Mucosa of gallbladder (tissue), 1 donor: ENCODE measurements at regions not wholly inside any gene's neighbourhood (a gene's known extent, or its start where the extent isn't known, plus 50 kb on each side); places are given as distances from the start of the nearest gene placed in this dataset.
A peak's percentile ranks its signal among the peaks of the same experiment; 100 is the strongest.
"Not testable (repeated sequence)": the region's sequence is repeated elsewhere in the genome, so short reads cannot be mapped to it uniquely, and the experiment has no call there.

Experiments used
- DNase-seq: peaks from one replicate; pipeline ENCODE4 v3.0.0-alpha.2; 2020; ENCODE audit warnings: low spot score
- donor health status: DM: no; HTN: no; CAD: no.

DNA sequence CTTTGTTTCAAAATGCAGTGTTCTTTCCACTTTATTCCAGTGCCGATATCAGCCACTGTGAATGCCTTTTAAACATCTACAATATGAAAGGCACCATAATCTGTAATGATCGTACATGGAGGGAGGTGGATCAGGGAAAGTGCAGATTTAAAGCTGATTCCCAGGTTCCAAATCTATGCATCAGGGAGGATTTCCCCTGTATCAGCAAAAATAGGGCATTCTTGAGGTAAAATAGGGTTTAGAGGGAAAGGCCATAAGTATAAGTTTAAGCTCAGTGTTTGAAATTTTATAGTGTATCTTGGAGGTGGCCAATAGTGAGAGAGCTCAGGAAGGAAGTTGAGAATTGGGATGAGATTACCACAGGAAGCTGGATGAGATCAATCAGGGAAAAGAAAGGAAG lies 289.7 kb upstream of the ID4 start:
- DNase-seq = no peak

DNA sequence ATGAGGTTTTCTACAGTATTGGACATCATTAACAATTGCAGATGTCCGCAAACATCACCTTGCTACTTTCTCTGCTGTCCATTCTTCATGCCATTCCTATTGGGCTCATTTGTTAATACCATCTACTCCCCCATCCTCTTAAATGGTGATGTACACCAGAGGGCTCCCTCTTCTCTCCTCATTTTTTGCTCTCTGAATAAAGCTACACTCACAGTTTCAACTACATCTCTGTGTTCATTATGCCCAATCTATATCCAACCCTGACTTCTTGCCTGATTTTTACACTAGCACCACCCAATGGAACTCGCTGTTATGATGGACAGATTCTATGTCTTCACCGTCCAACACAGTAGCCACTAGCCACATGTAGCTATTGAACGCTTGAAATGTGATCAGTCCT lies 288.1 kb upstream of the ID4 start:
- DNase-seq = no peak

DNA sequence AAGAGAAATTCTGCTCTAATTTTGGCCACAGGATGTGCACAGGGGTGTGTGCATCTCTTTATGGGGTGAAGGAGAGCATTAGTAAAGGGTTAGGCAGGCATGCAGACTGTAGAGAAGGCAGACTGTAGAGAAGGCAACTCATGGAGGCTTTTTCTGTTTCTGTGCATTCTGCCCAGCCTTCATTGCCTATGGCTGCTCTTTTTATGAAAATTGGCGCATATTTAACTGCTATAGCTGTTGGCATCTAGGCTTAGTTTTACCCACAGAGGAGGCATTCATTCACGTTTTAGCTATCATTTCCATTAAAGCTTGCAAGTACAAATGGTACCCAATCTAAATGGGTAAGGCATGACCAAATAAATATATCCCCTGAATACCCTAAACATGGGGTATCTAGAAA lies 286.8 kb upstream of the ID4 start:
- DNase-seq = no peak

DNA sequence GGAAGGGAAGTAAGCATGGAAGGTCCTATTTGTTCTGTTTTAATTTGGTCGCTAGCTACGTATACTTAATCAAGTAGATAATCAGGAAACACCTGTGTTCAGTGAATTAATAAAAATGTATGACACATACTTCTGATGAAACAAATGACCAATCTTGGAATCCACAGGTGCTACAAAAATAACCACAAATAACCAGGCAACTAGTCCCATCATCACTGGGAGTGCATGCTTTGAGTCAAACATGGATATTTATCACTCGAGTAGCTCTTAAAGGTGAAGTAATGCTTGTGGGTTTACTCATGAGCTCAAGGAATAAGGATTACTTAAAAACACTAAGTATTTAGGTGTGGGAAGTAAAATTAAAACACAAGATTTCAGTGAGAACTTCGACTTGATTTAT lies 285.6 kb upstream of the ID4 start:
- no peak for DNase-seq

DNA sequence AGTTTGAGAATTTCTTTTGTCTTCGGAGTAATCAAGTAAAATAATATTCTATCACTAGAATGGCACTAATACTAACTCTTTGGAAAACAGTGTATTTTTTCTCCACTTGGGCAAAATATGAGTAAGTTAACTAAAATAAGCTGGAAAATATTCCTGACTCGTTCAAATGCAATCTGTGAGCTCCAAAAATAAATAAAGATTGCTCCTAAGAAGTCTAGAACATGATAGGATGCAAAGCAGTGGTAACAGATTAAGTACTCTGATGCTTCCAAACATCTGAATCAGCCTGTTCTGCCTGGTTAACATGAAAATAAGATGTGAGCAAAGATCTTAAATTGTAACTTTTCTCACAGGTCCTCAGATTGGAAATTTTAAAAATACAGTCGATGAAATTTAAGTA lies 285.1 kb upstream of the ID4 start:
- DNase-seq = no peak

DNA sequence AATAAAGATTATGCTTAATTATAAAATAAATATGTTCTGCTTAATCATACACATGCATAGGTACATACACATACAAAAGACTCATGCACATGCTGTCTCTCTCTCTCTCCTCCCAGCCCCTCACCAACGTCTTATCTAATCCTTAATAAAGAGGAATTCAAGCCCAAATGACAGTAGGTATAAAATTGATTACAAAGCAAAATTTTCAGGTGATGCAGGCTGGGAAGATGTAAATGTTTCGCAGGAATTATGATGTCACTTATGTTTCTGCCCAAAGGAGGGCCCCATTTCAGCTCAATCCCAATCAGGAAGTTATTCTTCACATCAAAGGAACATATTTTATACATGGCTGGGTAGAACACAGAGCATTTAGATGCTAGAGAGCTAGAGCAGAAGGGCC lies 284.6 kb upstream of the ID4 start:
- DNase-seq = no peak

DNA sequence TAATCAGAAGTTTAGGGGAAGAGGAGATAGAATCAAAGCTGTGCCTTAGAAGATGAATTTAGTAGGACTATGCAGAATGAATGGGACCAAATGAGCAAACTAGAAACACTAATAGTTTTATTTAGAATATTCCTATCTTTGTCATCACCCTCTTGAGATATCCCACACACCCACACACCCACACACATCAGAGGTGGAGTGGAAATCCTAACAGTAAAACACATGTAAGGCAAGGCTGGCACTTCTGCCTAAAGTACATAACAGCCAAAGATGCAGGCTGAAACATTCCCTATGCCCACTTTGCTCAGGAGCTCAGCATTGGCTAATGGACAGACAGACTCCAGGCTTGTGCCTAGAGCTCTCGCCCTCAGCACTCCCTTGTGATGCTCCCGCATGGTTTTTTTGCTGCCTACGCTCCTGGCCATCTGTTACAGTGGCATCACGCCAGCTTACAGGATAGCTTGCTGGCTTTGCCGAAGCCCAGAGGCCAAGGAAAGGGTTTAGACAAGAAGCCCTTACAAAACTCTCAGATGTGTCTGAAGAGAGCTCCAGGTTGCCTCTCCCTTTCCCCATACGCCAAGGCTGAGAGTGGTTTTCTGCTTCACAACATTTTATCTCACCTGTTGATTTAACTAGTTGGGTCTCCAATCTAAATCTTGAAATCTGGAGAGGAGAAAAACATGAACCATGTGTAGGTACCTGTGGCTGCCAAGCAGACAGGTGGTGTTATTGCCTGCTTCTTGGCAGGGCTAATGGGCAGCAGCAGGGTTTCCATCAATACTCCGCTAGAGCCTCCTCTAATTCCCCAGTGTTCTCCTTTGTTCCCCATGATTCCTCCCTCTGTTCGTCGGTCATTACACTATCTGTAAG lies 282.6 kb upstream of the ID4 start:
- DNase-seq = no peak

DNA sequence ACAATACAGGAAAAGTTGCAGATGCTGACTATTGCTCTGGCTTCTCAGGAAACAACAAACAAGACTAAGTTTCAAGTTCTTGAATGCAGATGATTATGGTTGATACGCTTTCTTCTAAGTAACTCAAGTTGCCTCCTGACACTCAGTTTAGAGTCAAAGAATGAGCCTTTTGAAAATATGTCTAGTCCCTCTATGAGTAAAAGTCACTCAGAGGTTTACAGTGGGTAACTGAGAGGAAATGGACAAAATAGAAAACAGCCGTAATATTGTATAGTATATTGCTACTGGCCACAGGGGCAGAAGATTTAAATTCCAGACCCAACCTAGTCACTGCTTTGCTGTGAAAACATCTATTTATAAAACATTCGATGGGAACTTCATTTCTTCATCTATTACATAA lies 280.0 kb upstream of the ID4 start:
- no peak for DNase-seq

DNA sequence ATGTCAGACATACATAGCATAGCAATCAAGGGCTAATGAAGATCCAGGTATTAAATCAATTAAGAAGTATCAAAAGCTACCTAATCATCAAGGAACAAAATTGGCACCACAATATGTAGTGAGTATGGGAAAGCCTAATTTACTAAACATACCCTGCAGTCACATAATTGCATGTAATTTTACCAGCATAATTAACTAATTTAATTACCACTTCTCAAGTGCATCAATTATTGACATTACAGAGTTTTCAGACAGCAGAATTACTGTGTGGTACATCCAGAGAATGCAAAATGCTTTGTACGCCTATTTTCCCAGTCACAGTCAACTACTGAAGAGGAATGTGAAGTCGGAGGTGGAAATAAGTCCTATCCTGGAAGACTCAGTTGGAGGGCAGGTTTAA lies 279.0 kb upstream of the ID4 start:
- DNase-seq = no peak

DNA sequence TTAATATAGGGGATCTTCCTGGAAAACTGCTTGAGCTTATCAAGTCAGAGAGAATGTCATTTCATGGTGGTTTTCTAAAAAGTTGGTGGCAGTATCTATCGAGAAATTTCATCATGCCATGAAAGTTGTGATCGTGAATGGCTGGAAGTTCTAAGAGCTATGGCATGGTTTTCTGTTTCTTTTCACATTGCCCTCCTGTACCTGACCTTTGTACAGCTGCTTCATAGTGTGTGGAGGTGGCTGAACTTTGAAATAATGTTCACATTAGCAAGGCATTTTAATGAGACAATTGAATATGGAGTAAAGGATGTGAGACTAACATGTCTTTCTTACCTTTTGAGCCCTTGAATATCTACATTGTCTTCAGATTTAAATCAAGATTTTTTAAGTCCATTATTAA lies 278.2 kb upstream of the ID4 start:
- no peak for DNase-seq

DNA sequence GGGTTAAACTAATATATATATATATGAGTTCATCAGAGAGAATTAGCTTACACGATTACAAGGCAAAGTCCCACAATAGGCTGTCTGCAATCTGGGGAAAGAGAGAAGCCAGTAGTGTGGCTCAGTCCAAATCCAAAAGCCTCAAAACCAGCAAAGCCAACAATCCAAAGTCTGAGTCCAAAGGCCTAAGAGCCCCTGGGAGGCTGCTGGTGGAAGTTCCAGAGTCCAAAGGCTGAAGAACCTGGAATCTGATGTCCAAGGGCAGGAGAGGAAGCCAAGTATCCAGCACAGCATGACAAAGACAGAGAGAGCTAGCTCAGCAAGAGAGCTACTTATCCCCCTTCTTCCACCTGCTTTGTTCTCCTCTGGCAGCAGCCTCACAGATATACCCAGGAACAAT lies 274.7 kb upstream of the ID4 start:
- peak; percentile 43 for DNase-seq

DNA sequence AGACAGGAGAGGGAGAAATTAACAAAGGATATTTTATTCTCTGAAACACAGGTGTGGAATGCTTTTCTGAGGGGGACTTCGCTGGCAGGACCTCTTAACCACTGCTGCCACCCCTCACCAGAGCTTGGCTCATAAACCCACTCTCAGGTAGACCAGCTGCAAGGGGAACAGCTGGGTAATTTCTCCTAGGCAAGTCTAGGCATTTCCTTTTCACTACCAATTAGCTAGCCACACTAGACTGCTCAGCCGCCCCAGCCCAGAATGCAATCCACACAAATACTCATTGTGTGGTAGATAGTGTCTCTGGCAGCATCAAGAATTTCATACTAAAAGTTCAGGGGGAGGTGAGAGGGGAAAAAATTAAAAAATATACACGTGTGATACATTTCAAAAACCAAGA lies 267.6 kb upstream of the ID4 start:
- no peak for DNase-seq

DNA sequence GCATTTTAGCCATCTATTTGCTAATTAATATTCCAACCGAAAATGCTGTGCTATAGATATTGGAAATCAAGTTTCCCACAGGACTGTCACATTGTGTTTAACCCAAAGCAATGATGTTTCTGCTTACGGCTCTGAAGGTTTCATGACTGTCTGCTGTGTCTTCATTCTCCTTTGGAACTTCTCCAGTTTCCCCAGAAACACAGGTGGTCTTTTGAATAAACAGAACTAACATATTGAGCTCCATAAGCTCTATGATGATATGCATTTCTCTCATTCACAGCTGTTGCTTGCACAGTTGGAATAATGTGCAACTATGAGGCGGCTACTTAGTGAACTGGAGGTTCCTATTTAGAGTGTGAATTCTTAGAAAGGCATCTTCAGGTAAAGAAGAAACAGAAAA lies 266.0 kb upstream of the ID4 start:
- no peak for DNase-seq

DNA sequence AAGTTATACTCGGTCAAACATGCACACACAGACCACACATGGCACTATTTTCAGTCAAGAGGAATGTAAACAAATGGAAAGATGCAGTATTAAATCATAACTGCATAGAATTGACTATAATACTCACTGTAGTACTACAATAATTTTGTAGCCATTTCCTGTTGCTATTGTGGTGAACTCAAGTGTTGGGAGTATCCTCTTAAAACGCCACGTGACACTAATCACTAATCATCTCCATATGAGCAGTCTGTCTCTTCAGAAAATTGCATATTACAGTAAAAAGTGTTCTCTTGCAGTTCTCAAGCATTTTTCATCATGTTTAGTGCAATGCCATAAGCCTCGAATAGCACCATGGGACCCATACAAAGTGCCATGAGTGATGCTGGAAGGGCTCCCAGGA lies 258.7 kb upstream of the ID4 start:
- DNase-seq = no peak

DNA sequence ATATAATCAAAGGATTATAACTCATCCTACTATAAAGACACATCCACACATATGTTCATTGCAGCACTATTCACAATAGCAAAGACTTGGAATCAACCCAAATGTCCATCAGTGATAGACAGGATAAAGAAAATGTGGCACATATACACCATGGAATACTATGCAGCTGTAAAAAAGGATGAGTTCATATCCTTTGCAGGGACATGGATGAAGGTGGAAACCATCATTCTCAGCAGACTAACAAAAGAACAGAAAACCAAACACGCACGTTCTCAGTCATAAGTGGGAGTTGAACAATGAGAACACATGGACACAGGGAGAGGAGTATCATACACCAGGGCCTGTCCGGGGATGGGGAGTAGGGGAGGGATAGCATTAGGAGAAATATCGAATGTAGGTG lies 253.0 kb upstream of the ID4 start:
- not testable (repeated sequence) for DNase-seq

DNA sequence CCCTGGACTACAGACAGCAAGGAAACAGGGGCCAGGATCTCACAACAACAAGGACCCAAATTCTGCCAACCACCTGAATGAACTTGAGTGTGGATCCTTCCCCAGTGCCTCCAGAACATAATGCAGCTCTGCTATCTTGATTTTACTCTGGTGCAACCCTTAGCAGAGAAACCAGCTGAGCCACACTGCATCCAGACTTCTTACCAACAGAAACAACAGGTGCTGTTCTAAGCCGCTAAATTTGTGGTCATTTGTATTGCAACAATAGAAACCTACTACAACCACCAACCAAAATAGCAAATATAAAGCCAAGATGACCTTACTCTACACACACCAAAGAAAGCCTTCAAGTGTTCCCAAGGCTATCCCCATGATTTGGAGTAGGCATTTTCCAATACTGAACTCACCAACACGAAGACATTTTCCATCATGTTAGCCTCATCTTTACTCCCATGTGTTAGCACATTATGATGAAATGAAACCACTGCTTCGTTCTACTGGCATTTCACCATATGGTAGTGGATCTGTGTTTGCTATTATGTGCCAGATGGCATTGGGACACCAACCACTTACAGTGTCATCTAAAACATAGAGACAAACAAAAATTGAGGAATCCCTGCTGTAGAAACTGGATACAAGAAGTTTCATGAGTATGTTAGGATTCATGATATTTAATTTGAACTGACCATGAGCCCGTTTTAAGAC lies 249.8 kb upstream of the ID4 start:
- no peak for DNase-seq

DNA sequence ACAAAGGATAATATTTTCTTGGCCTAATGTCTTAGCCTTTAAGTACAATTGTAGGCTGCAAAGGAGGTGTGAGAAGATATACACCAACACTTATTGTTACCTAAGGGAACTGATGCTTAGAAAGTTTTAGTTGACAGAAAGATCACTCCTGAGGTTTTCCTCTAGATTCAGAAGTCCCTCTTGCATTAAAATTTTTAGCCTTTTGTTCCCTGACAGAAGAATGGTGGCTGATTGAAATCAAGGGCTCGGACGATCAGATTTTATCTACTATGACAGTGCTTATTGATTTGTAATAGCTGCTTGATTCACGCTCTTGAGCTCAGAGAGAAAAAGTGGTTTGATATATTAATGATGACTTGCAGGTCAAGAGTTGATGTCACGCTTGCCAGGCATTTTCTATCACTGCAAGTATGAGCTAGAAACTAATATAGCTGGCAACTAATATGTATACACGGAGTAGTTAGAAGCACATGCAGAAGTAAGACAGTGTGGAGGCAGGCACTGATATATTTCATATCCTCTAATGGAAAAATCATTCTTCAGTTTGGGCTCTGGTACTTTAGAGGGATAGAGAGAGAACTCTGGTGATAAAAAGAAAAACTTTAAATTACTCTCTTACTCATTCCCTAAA lies 246.6 kb upstream of the ID4 start:
- no peak for DNase-seq

DNA sequence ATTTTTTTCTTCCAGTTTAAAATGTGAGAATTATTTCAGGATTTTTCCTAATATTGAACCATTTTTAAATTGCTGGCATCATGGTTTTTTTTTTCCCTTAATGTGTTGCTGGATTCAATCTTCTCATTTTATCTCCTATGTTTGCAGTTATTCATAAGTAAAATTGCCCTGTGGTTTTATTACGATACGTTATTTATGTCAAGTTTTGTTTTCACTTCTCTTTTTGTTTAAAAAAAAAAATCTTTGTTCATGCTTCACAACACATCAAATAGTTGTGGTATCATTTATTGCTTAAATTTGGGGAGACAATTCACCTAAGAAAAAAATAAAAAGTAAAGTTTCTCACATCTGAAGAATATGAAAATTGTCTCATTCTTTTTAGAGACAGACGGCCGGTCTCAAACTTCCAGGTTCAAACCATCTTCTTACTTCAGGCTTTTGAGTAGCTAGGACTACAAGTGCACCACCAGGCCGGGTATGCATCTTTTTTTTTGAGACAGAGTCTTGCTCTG lies 239.3 kb upstream of the ID4 start:
- no peak for DNase-seq

DNA sequence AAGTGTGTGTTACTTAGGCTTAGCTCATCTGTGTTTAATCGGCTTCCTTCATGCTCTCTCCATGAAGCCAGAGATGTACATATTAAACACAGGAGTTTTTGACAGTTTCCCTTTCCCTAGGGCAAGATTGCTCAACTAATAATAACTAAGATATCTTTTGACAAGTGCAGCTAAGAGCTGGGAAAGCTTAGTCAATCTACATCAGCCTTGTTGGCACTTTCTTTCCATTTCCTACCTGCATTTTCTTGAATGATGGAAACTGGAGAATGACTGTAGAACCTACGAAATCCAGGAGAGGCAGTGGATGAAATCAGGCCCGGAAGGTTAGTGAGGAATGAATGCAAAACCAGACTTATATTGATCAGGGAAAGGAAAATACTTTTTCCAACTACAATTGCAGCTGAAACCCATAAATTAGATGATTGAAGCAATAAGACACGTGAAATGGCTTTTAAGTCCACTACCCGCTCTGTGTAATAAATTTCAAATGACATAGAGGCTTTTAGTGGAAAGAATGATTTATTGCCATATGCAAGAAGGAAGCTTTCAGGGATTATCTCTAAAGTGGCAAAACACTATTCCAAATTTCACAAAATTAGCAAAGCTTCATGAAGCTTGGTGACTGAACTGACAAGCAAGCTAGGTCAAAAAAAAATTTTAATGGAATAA lies 237.2 kb upstream of the ID4 start:
- DNase-seq = no peak

DNA sequence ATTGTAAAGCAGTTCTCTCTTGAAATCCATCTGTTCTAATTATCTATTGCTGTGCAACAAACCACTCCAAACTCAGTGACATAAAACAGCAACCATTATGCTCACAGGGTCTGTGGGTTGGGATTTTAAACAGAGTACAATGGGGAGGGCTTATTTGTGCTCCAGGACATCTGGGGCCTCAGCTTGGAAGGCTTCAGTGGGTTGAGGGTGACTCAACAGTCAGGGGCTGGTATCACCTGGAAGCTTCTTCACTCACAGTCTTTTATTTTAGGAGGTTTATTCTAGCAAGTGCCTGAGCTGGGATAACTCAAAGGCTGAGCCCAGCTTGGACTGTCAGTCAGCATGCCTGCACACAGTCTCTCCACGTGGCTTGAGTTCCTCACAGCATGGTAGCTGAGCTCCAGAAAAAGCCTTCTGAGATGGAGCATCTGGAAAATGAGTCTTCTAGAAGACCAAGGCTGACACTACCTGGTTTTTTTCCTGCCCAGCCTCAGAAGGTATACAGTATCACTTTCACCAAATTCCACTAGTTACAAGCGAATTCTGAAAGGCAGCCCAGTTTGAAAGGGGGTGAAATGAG lies 234.6 kb upstream of the ID4 start:
- DNase-seq = no peak

DNA sequence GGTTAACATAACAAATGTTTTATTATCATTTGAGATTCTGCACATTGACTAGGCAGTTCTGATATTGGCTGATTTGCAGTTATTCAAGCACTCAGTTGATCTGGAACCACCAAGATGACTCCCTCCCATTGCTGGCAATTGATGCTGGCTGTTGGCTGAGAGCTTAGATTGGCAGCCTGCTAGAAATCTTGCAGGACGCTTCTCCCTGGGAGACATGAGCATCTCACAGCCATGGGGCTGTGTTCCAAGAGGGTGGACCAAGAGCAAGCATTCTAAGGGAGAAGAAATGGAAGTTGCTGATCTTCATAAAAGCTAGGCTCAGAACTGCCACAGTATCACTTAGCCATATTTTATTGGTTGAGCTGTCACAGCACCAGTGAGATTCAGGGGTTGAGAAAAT lies 233.4 kb upstream of the ID4 start:
- no peak for DNase-seq

DNA sequence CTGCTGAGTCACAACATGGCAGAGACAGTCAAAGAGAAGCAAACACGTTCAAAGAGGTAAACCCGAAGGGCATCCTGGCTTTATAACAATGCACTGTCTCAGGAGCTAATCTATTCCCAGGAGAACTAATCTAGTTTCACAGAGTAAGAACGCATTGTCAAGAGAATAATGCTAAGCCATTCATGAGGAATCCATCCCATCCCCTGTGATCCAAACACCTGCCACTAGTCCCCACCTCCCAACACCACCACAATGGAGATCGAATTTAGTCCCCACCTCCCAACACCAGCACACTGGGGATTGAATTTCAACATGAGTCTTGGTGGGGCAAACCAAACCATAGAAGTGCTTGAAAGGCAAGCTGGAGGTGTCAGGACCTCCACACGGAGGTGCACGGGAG lies 231.5 kb upstream of the ID4 start:
- no peak for DNase-seq
